Testis (tissue), 2 donors: ENCODE measurements at regions not wholly inside any gene's neighbourhood (a gene's known extent, or its start where the extent isn't known, plus 50 kb on each side); places are given as distances from the start of the nearest gene placed in this dataset.
"Not testable (repeated sequence)": the region's sequence is repeated elsewhere in the genome, so short reads cannot be mapped to it uniquely, and the experiment has no call there.

Source experiments
- DNase-seq: peaks from one replicate; pipeline ENCODE4 v3.0.0-alpha.2; 2019
- H3K27ac ChIP-seq, 2 donors: fragments of 200-600 bp; sonication (generic); one replicate each; pipeline ENCODE4 v1.5.1; 2019
- H3K27me3 ChIP-seq: fragments of 200-600 bp; sonication (generic); one replicate; pipeline ENCODE4 v1.5.1; 2019
- H3K36me3 ChIP-seq: fragments of 200-600 bp; sonication (generic); one replicate; pipeline ENCODE4 v1.5.1; 2017; ENCODE audit warnings: low read depth; ENCODE audit errors: missing control alignments
- H3K4me1 ChIP-seq: fragments of 200-600 bp; sonication (generic); one replicate; pipeline ENCODE4 v1.5.1; 2019
- H3K4me3 ChIP-seq, 2 donors: fragments of 200-600 bp; sonication (generic); one replicate each; pipeline ENCODE4 v1.5.1; 2017 to 2019
- H3K9me3 ChIP-seq: fragments of 200-600 bp; sonication (generic); one replicate; pipeline ENCODE4 v1.5.1; 2017
- CTCF ChIP-seq, 3 experiments: fragments of 450-650 bp in 2 of 3; fragments of 200-600 bp in 1 of 3; sonication (generic) in 1 of 3; IDR thresholded peaks; one replicate each; pipeline ENCODE4 v1.5.1; 2016 to 2019; ENCODE audit warnings: antibody characterized with exemption in 3 of 3, mild to moderate bottlenecking in 2 of 3, moderate library complexity in 1 of 3
- POLR2A ChIP-seq: fragments of 450-650 bp; IDR thresholded peaks from one replicate; pipeline ENCODE4 v1.6.1; 2017; ENCODE audit warnings: antibody characterized with exemption, mild to moderate bottlenecking, moderate library complexity
- WGBS, 2 donors: methylation state at CpG; one replicate each; pipeline ENCODE4 v1.1.5; 2018; 5-methylcytosine and 5-hydroxymethylcytosine counted together
- intact Hi-C: fragments of 100-400 bp; cut with DNase I; formaldehyde crosslinking; loops from one replicate; pipeline ENCODE4 v1.15.1; 2023; ENCODE audit warnings: low total_unique reads

- intact Hi-C loops: no loop called here
- TF ChIP-seq POLR2A: no peak
- TF ChIP-seq CTCF (IDR thresholded peaks at IDR 0.05): no peak
- WGBS, 2 donors: 51 to 75% methylated on average over 2 of the region's 2 CpGs
- no peaks in the 10 kb centered on the region for H3K36me3 ChIP-seq
- H3K27me3 ChIP-seq: no peaks in the 10 kb centered on the region
- H3K4me1 ChIP-seq: no peaks in the 10 kb centered on the region
- no peaks in the 10 kb centered on the region for H3K9me3 ChIP-seq
- H3K4me3 ChIP-seq: no peak overlapping the region
- no peak for DNase-seq
- H3K27ac ChIP-seq: no peak overlapping the region
Observed at GRCh38 chr13:86355301-86355700, 556.1 kb upstream of the SLITRK6 start.

GRCh38 chr13:86357106-86357505 lies 557.9 kb upstream of the SLITRK6 start:
- Histone ChIP-seq H3K4me3 (no peak overlapping the region), H3K4me1 (no peaks in the 10 kb centered on the region), H3K27ac (no peak overlapping the region), H3K36me3 (no peaks in the 10 kb centered on the region), H3K27me3 (no peaks in the 10 kb centered on the region), H3K9me3 (no peaks in the 10 kb centered on the region)
- TF ChIP-seq CTCF (IDR thresholded peaks at IDR 0.05) (no peak), POLR2A (no peak)
- DNase-seq: no peak
- 81 to 82% methylated on average over 1 of the region's 1 CpG for WGBS, 2 donors
- intact Hi-C loops: no loop called here

GRCh38 chr13:86363749-86364148 lies 564.5 kb upstream of the SLITRK6 start:
- WGBS, 2 donors: 85 to 95% methylated on average over 5 of the region's 5 CpGs
- H3K36me3 ChIP-seq, DNase-seq, intact Hi-C loops, H3K27ac ChIP-seq, H3K27me3 ChIP-seq, H3K9me3 ChIP-seq, H3K4me1 ChIP-seq, H3K4me3 ChIP-seq: not testable (repeated sequence)

- TF ChIP-seq CTCF (IDR thresholded peaks at IDR 0.05): no peak
- TF ChIP-seq POLR2A: no peak
- no peak for DNase-seq
- Histone ChIP-seq H3K4me3 (no peak overlapping the region), H3K27ac (no peak overlapping the region), H3K27me3 (no peaks in the 10 kb centered on the region), H3K9me3 (no peaks in the 10 kb centered on the region), H3K4me1 (no peaks in the 10 kb centered on the region), H3K36me3 (no peaks in the 10 kb centered on the region)
- intact Hi-C loops: no loop called here
- WGBS, 2 donors: 71 to 85% methylated on average over 12 of the region's 12 CpGs
Observed at GRCh38 chr13:86368924-86369323, 569.7 kb upstream of the SLITRK6 start.

- DNase-seq: no peak
- H3K4me1 ChIP-seq: no peaks in the 10 kb centered on the region
- no peak overlapping the region for H3K4me3 ChIP-seq
- no peak for TF ChIP-seq POLR2A
- TF ChIP-seq CTCF (IDR thresholded peaks at IDR 0.05): no peak
- H3K27ac ChIP-seq: no peak overlapping the region
- H3K9me3 ChIP-seq: no peaks in the 10 kb centered on the region
- H3K36me3 ChIP-seq: no peaks in the 10 kb centered on the region
- intact Hi-C loops: no loop called here
- no peaks in the 10 kb centered on the region for H3K27me3 ChIP-seq
- WGBS, 2 donors: 77 to 80% methylated on average over 2 of the region's 2 CpGs
Observed at GRCh38 chr13:86377451-86377850, 578.2 kb upstream of the SLITRK6 start.
